EL (cell line): ENCODE measurements at regions not wholly inside any gene's neighbourhood (a gene's known extent, or its start where the extent isn't known, plus 50 kb on each side); places are given as distances from the start of the nearest gene placed in this dataset.
"Not testable (repeated sequence)": the region's sequence is repeated elsewhere in the genome, so short reads cannot be mapped to it uniquely, and the experiment has no call there.

Experiments
- DNase-seq: peaks from one replicate; pipeline ENCODE4 v3.0.0-alpha.2; 2016

DNA sequence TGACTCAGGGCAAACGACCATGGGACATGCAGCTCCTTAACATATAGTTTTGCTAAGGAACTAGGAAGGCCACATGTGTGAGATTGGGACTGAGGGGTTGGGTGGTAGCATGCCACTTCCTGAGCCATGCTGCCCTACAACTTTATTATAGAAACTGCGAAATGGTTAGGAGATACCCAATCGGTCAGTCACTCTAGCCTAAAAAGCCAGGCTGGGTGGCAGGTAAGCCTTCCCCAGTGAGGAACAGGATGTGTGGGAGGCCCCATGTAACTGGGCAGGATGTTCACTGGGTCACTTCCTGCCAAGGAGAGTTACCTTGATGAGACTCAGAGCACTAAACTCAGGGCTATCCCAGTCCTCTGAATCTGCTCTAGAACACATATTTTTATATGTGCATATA, 123.5 kb downstream of the MAP3K7 start:
- no peak for DNase-seq

DNA sequence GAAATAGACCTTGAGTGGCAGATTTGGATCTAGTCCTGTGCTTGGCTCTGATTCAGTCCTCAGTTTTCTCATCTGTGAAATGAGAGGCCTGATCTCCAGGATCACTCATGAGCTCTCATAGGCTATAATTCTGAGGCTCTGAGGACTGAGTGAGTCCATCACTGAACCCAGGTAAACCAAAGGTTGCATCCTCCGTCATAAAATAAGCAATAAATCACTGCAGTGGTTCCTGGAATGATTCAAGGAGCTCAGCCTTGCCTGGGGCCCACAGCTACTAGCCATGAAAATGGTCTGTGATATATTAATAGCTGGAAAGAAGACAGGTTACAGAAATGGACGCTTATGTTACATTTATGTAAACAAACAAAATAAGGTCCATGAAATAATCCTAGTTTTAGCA, 124.8 kb downstream of the MAP3K7 start:
- DNase-seq = no peak

DNA sequence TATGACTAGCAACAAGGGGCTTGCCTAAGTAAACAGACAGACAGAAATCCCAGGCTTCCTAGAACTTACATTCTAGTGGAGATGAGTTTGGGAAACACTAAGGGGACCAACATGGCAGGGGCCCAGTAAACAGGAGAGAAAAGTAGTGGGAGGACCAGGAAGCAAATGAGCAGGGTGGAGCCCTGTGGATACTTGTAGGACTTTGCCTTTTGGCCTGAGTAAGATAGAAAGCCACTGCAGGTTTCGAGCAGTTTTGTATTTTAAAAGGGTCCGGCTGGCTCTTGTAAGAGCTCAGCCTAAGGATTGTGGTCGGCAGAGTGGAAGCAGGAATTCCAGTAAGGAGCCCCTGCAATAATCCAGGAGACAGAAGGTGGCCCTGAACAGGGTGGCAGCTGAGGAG, 125.5 kb downstream of the MAP3K7 start:
- DNase-seq = no peak

GRCh38 chr6:90460051-90460450, 126.8 kb downstream of the MAP3K7 start:
- no peak for DNase-seq

GRCh38 chr6:90459225-90459758, 127.6 kb downstream of the MAP3K7 start:
- no peak for DNase-seq

- peak; percentile 13 for DNase-seq
Measured at GRCh38 chr6:90458353-90459224, 128.3 kb downstream of the MAP3K7 start.

- no peak for DNase-seq
Measured at GRCh38 chr6:90457867-90458259, 129.0 kb downstream of the MAP3K7 start.

GRCh38 chr6:90456997-90457866, 129.6 kb downstream of the MAP3K7 start:
- DNase-seq = not testable (repeated sequence)

DNA sequence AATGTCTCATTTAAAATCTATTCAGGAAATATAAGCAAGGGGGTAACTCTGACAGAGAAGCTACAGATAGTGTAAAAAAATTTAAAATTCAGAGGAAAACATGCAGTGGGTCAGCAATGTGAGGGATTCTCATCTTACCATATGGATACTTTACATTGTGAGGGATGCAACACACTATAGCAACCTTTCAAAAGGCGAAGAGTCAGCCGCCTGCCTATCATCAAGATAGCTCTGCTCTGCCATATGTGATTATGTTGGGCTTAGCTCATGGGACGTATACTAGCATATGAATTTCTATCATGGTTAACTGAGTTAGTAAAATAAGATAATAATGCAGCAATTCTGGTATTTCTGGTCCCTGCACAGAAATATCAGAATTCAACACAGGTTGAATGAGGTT, 130.9 kb downstream of the MAP3K7 start:
- no peak for DNase-seq

DNA sequence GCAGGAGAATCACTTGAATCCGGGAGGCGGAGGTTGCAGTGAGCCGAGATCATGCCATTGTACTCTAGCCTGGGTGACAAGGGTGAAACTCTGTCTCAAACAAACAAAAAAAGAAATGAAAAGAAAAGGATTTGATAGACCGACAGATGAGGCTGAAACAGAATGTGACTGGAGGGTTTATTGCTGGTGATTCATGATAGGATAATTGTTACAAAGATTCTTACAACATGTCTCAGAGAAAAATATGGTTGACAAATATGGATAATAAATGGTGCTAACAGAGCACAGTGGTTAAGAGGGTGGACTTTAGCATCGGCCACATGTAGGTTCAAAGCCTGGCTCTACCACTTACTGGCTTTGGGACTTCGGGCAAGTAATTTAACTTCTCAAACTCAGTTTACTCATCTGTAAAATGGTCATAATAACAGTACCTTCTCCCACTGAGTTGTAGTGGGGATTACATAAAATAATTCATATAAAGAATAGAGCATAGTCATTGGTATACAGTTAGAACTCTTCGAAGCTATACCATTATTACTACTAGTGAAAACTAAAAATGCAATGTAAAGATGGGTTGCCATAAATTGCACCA, 131.9 kb downstream of the MAP3K7 start:
- DNase-seq = peak; percentile 15

DNA sequence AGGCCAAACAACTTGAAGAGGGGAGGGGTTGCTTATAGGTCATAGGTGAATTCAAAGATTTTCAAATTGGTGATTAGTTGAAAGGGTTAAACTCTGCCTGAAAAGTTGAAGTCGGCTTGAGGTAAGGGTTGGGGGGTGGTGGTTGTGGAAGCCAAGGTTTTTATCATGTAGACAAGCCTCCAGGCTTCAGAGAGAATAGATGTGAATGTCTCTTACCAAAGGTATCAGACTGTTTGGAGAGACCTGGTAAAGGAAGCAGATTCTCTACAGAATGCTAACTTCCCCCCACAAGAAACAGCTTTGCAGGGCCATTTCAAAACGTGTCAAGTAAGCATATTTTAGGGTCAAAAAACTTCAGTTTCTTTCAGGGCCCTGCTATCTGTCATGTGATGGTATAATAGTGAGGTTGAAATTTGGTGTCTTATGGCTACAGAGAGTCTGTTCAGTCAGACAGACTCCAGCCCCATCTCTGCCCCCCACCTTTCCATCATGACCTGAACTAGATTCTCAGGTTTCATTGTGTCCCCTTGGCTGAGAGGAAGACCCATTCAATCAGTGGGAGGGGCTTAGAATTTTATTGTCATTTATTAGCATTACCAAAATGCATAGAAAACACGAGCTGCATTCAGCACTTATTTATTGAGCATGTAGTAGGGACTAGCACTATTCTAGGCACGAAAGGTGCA, 136.5 kb downstream of the MAP3K7 start:
- DNase-seq = no peak

- DNase-seq = no peak
Measured at GRCh38 chr6:90449311-90449710, 137.6 kb downstream of the MAP3K7 start.

- no peak for DNase-seq
Measured at GRCh38 chr6:90448836-90449235, 138.0 kb downstream of the MAP3K7 start.

DNA sequence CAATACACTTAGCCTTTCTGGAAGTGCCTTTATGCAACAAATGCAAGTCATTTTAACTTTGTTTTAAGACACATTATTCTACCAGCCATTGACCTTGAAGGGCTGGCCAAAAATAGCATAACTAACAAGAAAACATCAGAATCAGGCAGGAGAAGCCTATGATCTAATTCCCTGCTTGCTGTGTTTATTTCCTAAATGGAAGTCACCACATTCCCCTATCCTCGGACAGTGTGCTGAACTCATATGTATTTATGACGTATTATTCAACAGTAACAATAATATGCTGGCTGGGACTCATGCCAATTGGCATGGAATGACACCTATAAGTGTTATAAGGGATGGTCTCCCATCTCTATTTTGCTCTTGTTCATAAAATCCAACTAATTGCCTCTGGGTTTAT, 140.7 kb downstream of the MAP3K7 start:
- DNase-seq = no peak

DNA sequence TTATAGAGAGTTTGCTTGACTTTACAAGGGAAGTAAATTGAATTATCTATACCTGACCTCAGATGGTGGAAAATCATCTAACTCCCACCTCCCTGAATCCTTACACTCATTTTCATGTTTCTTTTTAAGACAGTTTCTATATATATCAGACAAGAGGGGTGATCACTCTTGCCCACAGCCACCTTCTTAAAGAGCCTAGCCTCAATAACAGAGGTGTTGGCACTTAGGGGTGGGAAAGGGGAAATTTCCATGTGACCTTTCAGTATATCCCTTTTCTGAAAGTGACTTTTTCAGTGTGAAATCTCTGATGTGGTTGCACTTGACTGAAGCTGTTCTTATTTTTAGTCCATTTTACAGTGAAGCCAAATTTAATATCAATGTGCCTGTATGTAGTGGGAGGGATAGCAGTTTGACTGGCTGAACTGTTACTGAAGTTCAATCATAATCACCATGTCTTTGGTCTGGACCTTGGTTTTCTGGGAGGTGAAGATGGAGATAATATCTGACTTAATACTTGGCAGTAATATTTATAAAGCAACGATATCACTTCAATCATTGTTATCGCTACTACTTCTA, 141.3 kb downstream of the MAP3K7 start:
- DNase-seq = no peak

GRCh38 chr6:90444160-90444714, 142.6 kb downstream of the MAP3K7 start:
- no peak for DNase-seq

- DNase-seq = no peak
Measured at GRCh38 chr6:90442366-90442765, 144.5 kb downstream of the MAP3K7 start.

GRCh38 chr6:90440586-90441283, 144.1 kb upstream of the BACH2 start:
- no peak for DNase-seq

- DNase-seq = no peak
Measured at GRCh38 chr6:90439586-90439985, 142.9 kb upstream of the BACH2 start.

DNA sequence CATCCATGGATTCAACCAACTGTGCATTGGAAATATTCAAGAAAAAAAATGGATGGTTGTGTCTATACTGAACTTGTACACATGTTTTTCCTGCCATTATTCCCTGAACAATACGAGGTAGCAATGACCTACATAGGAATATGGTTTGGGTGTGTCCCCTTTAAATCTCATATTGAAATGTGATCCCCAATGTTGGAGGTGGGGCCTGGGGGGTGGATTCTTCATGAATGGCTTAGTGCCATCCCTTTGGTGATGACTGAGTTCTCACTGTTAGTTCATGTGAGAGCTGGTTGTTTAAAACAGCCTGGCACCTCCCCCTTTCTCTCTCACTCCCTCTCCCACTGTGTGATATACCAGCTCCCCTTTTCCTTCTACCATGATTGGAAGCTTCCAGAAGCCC, 139.8 kb upstream of the BACH2 start:
- no peak for DNase-seq

- DNase-seq = no peak
Measured at GRCh38 chr6:90435207-90435899, 138.7 kb upstream of the BACH2 start.
